ENCODE measurements at regions not wholly inside any gene's neighbourhood (a gene's known extent, or its start where the extent isn't known, plus 50 kb on each side); places are given as distances from the start of the nearest gene placed in this dataset.

- Mint-ChIP-seq H3K9me3 (no peaks in the 10 kb centered on the region), H3K4me1 (peaks cover 41% of the 10 kb centered on the region), H3K4me3 (no peak overlapping the region), H3K27me3 (ENCODE audit: low read depth, poor library complexity) (peaks cover 3% of the 10 kb centered on the region), H3K36me3 (ENCODE audit: low read depth) (no peaks in the 10 kb centered on the region), H3K27ac (no peak overlapping the region)
- TF ChIP-seq CTCF (IDR thresholded peaks at IDR 0.05), result no peak
- no peak for DNase-seq
Measured at GRCh38 chr2:67835266-67835665, 227.5 kb downstream of the C1D start.

- Mint-ChIP-seq H3K4me3 (no peak overlapping the region), H3K27me3 (ENCODE audit: low read depth, poor library complexity) (peaks cover 3% of the 10 kb centered on the region), H3K4me1 (peaks cover 50% of the 10 kb centered on the region), H3K27ac (no peak overlapping the region), H3K36me3 (ENCODE audit: low read depth) (no peaks in the 10 kb centered on the region), H3K9me3 (no peaks in the 10 kb centered on the region)
- no peak for DNase-seq
- TF ChIP-seq CTCF (IDR thresholded peaks at IDR 0.05), result no peak
Measured at GRCh38 chr2:67836866-67837265, 225.9 kb downstream of the C1D start.

GRCh38 chr2:67838205-67838604, 224.6 kb downstream of the C1D start:
- H3K27ac Mint-ChIP-seq, result no peak overlapping the region
- no peak for TF ChIP-seq CTCF (IDR thresholded peaks at IDR 0.05)
- peaks cover 3% of the 10 kb centered on the region for H3K27me3 Mint-ChIP-seq (ENCODE audit: low read depth, poor library complexity)
- H3K9me3 Mint-ChIP-seq, result no peaks in the 10 kb centered on the region
- H3K4me1 Mint-ChIP-seq, result peaks cover 62% of the 10 kb centered on the region
- H3K36me3 Mint-ChIP-seq (ENCODE audit: low read depth), result no peaks in the 10 kb centered on the region
- no peak overlapping the region for H3K4me3 Mint-ChIP-seq
- DNase-seq, result no peak

GRCh38 chr2:67839242-67839641, 223.6 kb downstream of the C1D start:
- H3K36me3 Mint-ChIP-seq (ENCODE audit: low read depth), result no peaks in the 10 kb centered on the region
- no peak for DNase-seq
- H3K27me3 Mint-ChIP-seq (ENCODE audit: low read depth, poor library complexity), result peaks cover 4% of the 10 kb centered on the region
- H3K4me1 Mint-ChIP-seq, result peaks cover 59% of the 10 kb centered on the region
- TF ChIP-seq CTCF (IDR thresholded peaks at IDR 0.05), result no peak
- H3K27ac Mint-ChIP-seq, result no peak overlapping the region
- H3K9me3 Mint-ChIP-seq, result no peaks in the 10 kb centered on the region
- H3K4me3 Mint-ChIP-seq, result no peak overlapping the region

- DNase-seq, result no peak
- Mint-ChIP-seq H3K36me3 (ENCODE audit: low read depth) (no peaks in the 10 kb centered on the region), H3K27me3 (ENCODE audit: low read depth, poor library complexity) (peaks cover 4% of the 10 kb centered on the region), H3K4me1 (peaks cover 62% of the 10 kb centered on the region), H3K27ac (no peak overlapping the region), H3K4me3 (no peak overlapping the region), H3K9me3 (no peaks in the 10 kb centered on the region)
- no peak for TF ChIP-seq CTCF (IDR thresholded peaks at IDR 0.05)
Measured at GRCh38 chr2:67839668-67840067, 223.1 kb downstream of the C1D start.

- peaks cover 69% of the 10 kb centered on the region for H3K4me1 Mint-ChIP-seq
Measured at GRCh38 chr2:67840460-67841068, 222.2 kb downstream of the C1D start.

More at GRCh38 chr2:67840460-67841068, 222.2 kb downstream of the C1D start:
- DNase-seq, result peak; percentile 73
- H3K27me3 Mint-ChIP-seq (ENCODE audit: low read depth, poor library complexity), result peaks cover 4% of the 10 kb centered on the region
- TF ChIP-seq CTCF (IDR thresholded peaks at IDR 0.05), result peak; percentile 88
- H3K27ac Mint-ChIP-seq, result no peak overlapping the region
- H3K36me3 Mint-ChIP-seq (ENCODE audit: low read depth), result no peaks in the 10 kb centered on the region
- H3K9me3 Mint-ChIP-seq, result no peaks in the 10 kb centered on the region
- H3K4me3 Mint-ChIP-seq, result no peak overlapping the region

Data from nephron progenitor cell (in vitro differentiated cells).